Nephron progenitor cell (in vitro differentiated cells): ENCODE measurements at regions not wholly inside any gene's neighbourhood (a gene's known extent, or its start where the extent isn't known, plus 50 kb on each side); places are given as distances from the start of the nearest gene placed in this dataset.

ENCODE experiments used
- DNase-seq: peaks from one replicate; pipeline ENCODE4 v3.0.0; 2021
- H3K27ac Mint-ChIP-seq: 2 replicates; pipeline ENCODE4 v1.8.0; 2021; ENCODE audit warnings: mild to moderate bottlenecking, moderate library complexity, mixed read lengths
- H3K27me3 Mint-ChIP-seq: 2 replicates; pipeline ENCODE4 v1.8.0; 2021; ENCODE audit warnings: mild to moderate bottlenecking, low read depth, mixed read lengths; ENCODE audit not compliant: poor library complexity
- H3K36me3 Mint-ChIP-seq: 2 replicates; pipeline ENCODE4 v1.8.0; 2021; ENCODE audit warnings: low read depth, mixed read lengths
- H3K4me1 Mint-ChIP-seq: 2 replicates; pipeline ENCODE4 v1.8.0; 2021; ENCODE audit warnings: mixed read lengths
- H3K4me3 Mint-ChIP-seq: 2 replicates; pipeline ENCODE4 v1.8.0; 2021; ENCODE audit warnings: mild to moderate bottlenecking, moderate library complexity, mixed read lengths
- H3K9me3 Mint-ChIP-seq: 2 replicates; pipeline ENCODE4 v1.8.0; 2021; ENCODE audit warnings: mild to moderate bottlenecking, moderate library complexity, mixed read lengths
- TF ChIP-seq, protein P1 (sequence below): fragments of 200-600 bp; sonication (generic); IDR thresholded peaks from 2 replicates; pipeline ENCODE4 v1.5.0; 2021; ENCODE audit warnings: antibody characterized with exemption

DNA sequence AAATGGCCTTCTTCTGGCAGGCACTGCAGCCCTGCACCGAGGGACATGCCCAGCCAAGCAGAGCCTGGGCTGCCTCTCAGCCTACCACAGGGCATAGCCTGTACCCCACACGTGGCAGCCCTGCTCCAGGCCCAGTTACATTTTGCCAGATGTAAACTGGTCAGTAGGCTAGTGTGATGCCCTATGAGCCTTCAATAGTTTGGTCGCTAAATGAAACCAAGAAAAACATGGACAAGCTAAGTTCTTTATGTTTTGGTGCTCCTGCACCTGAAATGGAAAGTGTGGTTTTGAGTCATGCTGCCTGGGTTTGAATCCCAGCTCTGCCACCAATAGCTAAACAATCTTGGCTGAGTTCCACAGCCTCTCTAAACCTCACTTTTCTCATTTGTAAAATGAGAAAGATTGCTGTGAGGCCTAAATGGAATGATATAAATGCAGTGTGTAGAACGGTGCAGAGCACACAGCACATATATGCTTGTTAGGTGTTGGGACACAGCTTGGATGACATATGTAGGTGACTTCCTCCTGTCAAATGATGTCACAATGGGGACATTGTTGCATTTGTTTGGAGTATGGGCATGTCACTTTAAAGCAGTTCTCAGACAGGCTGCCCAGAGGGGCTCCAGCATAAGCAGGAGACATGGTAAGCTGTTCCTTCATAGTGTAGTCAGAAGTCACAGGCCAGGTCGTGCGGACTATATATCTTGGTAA is 57.4 kb downstream of the ZBTB38 start:
- Mint-ChIP-seq H3K4me1 (peaks cover 66% of the 10 kb centered on the region), H3K9me3 (no peaks in the 10 kb centered on the region), H3K36me3 (peaks cover 11% of the 10 kb centered on the region), H3K4me3 (no peak overlapping the region), H3K27ac (no peak overlapping the region), H3K27me3 (no peaks in the 10 kb centered on the region)
- no peak for DNase-seq
- TF ChIP-seq, protein P1, sequence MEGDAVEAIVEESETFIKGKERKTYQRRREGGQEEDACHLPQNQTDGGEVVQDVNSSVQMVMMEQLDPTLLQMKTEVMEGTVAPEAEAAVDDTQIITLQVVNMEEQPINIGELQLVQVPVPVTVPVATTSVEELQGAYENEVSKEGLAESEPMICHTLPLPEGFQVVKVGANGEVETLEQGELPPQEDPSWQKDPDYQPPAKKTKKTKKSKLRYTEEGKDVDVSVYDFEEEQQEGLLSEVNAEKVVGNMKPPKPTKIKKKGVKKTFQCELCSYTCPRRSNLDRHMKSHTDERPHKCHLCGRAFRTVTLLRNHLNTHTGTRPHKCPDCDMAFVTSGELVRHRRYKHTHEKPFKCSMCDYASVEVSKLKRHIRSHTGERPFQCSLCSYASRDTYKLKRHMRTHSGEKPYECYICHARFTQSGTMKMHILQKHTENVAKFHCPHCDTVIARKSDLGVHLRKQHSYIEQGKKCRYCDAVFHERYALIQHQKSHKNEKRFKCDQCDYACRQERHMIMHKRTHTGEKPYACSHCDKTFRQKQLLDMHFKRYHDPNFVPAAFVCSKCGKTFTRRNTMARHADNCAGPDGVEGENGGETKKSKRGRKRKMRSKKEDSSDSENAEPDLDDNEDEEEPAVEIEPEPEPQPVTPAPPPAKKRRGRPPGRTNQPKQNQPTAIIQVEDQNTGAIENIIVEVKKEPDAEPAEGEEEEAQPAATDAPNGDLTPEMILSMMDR = no peak

DNA sequence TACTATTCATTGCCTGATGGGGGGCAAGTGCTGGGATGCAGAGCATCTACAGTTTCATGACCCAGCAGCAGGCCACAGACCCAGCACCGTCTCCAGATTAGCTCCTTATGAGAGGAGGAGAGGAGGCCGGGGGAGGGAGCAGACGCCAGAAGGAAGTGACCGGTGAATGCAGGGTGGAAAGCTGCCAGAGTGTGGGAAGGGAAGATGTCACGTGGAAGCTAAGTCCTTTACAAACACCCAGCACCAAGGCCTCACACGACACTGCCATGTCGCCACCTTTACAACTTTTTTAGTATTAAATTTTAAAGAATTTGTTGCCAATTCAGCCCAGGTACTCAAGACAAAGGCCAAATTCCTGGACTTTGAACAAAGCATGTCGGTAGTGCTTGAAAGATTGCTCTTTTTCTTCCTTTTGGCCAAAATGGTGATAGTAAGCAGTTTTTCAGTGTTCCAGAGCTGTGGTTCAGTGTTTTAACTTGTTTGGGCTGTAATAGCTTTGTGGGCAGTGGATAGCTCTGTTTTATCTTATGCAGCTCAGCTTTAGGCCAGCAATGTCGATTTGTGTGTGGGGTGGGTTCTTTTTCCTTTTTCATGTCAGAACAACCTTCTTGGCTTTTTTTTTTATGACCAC is 58.2 kb downstream of the ZBTB38 start:
- TF ChIP-seq, protein P1 = no peak
- DNase-seq = peak; percentile 16
- Mint-ChIP-seq H3K36me3 (peaks cover 11% of the 10 kb centered on the region), H3K4me3 (no peak overlapping the region), H3K27ac (peak overlapping the region; percentile 97), H3K4me1 (peaks cover 65% of the 10 kb centered on the region), H3K9me3 (no peaks in the 10 kb centered on the region), H3K27me3 (no peaks in the 10 kb centered on the region)

DNA sequence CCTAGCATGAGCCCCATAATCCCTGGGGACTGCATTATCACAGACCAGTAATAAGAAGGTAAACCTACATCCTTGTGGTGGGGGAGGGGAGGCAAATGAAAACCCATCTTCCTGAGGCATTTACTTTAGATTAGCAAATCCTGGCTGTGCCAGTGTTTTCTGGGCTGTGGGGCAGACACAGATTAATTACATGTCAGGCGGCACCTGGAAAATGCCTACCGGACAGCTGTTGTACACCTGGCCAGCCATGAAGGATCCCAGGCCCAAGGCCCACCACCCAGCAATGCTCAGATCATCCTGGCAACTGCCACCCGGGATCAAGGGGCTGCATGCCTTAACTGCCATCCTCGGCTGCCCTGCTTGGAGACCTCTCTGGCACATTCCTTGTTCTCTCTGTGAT is 59.1 kb upstream of the RASA2 start:
- TF ChIP-seq, protein P1 = no peak
- DNase-seq = no peak
- H3K27ac Mint-ChIP-seq = peak overlapping the region; percentile 53
- H3K4me3 Mint-ChIP-seq = no peak overlapping the region
- peaks cover 65% of the 10 kb centered on the region for H3K4me1 Mint-ChIP-seq
- H3K27me3 Mint-ChIP-seq = no peaks in the 10 kb centered on the region
- H3K36me3 Mint-ChIP-seq = peaks cover 11% of the 10 kb centered on the region
- H3K9me3 Mint-ChIP-seq = no peaks in the 10 kb centered on the region

DNA sequence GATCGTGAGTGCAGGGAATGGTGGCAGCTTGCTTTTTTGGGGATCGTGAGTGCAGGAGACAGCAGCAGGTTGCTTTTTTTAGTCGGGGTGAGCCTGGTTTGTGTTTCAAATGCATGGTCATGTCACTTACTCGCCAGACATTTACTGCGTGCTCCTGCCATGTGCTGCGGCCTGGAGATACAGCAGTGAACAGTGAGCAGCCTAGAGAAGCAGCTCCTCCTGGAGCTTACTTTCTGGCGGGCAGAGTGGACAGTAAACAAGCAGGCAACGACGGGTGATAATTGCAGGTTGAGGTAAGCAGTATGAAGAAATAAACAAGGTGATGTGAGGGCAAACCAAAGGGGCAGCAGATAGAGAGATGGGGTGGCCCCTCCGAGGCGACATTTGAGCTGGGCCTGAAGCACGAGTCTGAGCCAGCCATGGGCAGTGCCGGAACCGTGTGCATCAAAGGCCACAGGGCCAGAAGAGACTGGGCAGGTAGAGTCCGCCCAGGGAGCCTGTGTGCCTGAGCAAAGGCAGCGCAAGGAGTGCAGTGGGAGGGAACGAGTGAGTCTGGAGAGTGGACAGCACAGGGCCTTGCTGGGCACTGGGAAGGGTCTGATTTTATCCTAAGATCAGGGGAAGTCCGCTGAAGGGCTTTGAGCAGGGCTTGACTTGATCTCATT is 57.3 kb upstream of the RASA2 start:
- no peak for DNase-seq
- Mint-ChIP-seq H3K4me1 (peaks cover 55% of the 10 kb centered on the region), H3K9me3 (no peaks in the 10 kb centered on the region), H3K36me3 (peaks cover 5% of the 10 kb centered on the region), H3K4me3 (no peak overlapping the region), H3K27me3 (no peaks in the 10 kb centered on the region), H3K27ac (peak overlapping the region; percentile 97)
- TF ChIP-seq, protein P1 = no peak

DNA sequence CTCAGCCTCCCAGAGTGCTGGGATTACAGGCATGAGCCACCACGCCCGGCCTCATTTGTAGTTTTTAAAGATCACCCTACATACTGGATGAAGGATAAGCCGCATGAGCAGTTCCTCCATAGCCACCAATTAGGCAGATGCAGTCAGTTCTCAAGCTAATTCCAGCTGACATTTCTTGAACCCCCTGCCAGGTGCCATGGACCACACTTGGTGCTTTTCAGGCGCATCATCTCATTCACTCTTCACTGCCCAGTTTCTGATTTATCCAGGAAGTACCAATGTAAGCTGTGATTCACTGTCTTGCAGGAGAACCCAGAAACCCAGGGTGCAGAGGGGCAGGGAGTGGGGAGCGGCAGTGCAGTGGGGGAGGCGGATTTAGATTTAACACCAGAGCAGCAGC is 56.5 kb upstream of the RASA2 start:
- Mint-ChIP-seq H3K27me3 (no peaks in the 10 kb centered on the region), H3K9me3 (no peaks in the 10 kb centered on the region), H3K4me3 (no peak overlapping the region), H3K27ac (no peak overlapping the region), H3K4me1 (peaks cover 55% of the 10 kb centered on the region), H3K36me3 (peaks cover 5% of the 10 kb centered on the region)
- TF ChIP-seq, protein P1 = no peak
- DNase-seq = no peak
